ENCODE measurements at regions not wholly inside any gene's neighbourhood (a gene's known extent, or its start where the extent isn't known, plus 50 kb on each side); places are given as distances from the start of the nearest gene placed in this dataset.

GRCh38 chr6:18680842-18681241, 293.7 kb downstream of the RNF144B start:
- Mint-ChIP-seq H3K4me1 (no peaks in the 10 kb centered on the region), H3K27ac (no peak overlapping the region), H3K36me3 (ENCODE audit: low read depth) (no peaks in the 10 kb centered on the region), H3K4me3 (no peak overlapping the region), H3K27me3 (ENCODE audit: low read depth) (no peaks in the 10 kb centered on the region), H3K9me3 (peaks cover 2% of the 10 kb centered on the region)
- TF ChIP-seq CTCF (IDR thresholded peaks at IDR 0.05; ENCODE audit: unreplicated experiment in 3 of 3) = no peak

- Mint-ChIP-seq H3K9me3 (peaks cover 2% of the 10 kb centered on the region), H3K36me3 (ENCODE audit: low read depth) (no peaks in the 10 kb centered on the region), H3K27ac (no peak overlapping the region), H3K27me3 (ENCODE audit: low read depth) (no peaks in the 10 kb centered on the region), H3K4me3 (no peak overlapping the region), H3K4me1 (no peaks in the 10 kb centered on the region)
- TF ChIP-seq CTCF (IDR thresholded peaks at IDR 0.05; ENCODE audit: unreplicated experiment in 3 of 3) = no peak
Measured at GRCh38 chr6:18681832-18682503, 294.8 kb downstream of the RNF144B start.

GRCh38 chr6:18684343-18684742, 297.2 kb downstream of the RNF144B start:
- TF ChIP-seq CTCF (IDR thresholded peaks at IDR 0.05; ENCODE audit: unreplicated experiment in 3 of 3) = no peak
- Mint-ChIP-seq H3K27ac (no peak overlapping the region), H3K9me3 (peaks cover 1% of the 10 kb centered on the region), H3K36me3 (ENCODE audit: low read depth) (no peaks in the 10 kb centered on the region), H3K27me3 (ENCODE audit: low read depth) (no peaks in the 10 kb centered on the region), H3K4me3 (no peak overlapping the region), H3K4me1 (no peaks in the 10 kb centered on the region)

- H3K36me3 Mint-ChIP-seq (ENCODE audit: low read depth) = no peaks in the 10 kb centered on the region
- no peak overlapping the region for H3K4me3 Mint-ChIP-seq
- no peak overlapping the region for H3K27ac Mint-ChIP-seq
- no peak for TF ChIP-seq CTCF (IDR thresholded peaks at IDR 0.05; ENCODE audit: unreplicated experiment in 3 of 3)
- peaks cover 4% of the 10 kb centered on the region for H3K27me3 Mint-ChIP-seq (ENCODE audit: low read depth)
- H3K4me1 Mint-ChIP-seq = peaks cover 9% of the 10 kb centered on the region
- H3K9me3 Mint-ChIP-seq = no peaks in the 10 kb centered on the region
Measured at GRCh38 chr6:18692929-18693685, 306.0 kb downstream of the RNF144B start.

DNA sequence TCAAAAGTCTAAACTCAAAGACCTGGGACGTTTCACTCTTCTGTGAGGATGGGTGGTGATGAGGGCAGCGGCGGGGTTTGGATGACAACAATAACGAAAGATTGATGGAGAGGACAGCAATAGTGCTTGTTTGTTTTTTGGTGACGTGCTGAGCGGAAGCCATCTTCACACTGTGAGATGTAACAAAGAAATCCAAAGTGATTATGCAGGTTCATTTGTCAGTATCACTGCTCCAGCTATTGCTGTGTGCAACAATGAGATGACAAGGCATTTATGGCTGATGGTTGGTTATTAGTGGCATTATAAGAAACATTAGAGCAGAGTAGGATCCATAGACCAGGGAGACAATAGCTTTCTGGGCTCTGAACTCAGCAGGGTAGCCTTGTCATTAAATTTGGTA, 306.7 kb downstream of the RNF144B start:
- Mint-ChIP-seq H3K9me3 (no peaks in the 10 kb centered on the region), H3K4me1 (peaks cover 9% of the 10 kb centered on the region), H3K27ac (no peak overlapping the region), H3K4me3 (no peak overlapping the region), H3K36me3 (ENCODE audit: low read depth) (no peaks in the 10 kb centered on the region), H3K27me3 (ENCODE audit: low read depth) (peaks cover 4% of the 10 kb centered on the region)
- TF ChIP-seq CTCF (IDR thresholded peaks at IDR 0.05; ENCODE audit: unreplicated experiment in 3 of 3) = no peak

- TF ChIP-seq CTCF (IDR thresholded peaks at IDR 0.05; ENCODE audit: unreplicated experiment in 3 of 3) = no peak
- Mint-ChIP-seq H3K4me1 (no peaks in the 10 kb centered on the region), H3K27me3 (ENCODE audit: low read depth) (peaks cover 4% of the 10 kb centered on the region), H3K36me3 (ENCODE audit: low read depth) (no peaks in the 10 kb centered on the region), H3K27ac (no peak overlapping the region), H3K4me3 (no peak overlapping the region), H3K9me3 (peaks cover 7% of the 10 kb centered on the region)
Measured at GRCh38 chr6:18703546-18703945, 316.4 kb downstream of the RNF144B start.

Data from nephron (organoid).